ENCODE measurements at regions not wholly inside any gene's neighbourhood (a gene's known extent, or its start where the extent isn't known, plus 50 kb on each side); places are given as distances from the start of the nearest gene placed in this dataset.

GRCh38 chr16:62205459-62205858, 169.2 kb upstream of the CDH8 start:
- no peak for TF ChIP-seq CTCF (IDR thresholded peaks at IDR 0.05)
- no peak for TF ChIP-seq POLR2A (IDR thresholded peaks at IDR 0.05)

Measured in uterus (tissue), 2 donors.